ENCODE measurements at regions not wholly inside any gene's neighbourhood (a gene's known extent, or its start where the extent isn't known, plus 50 kb on each side); places are given as distances from the start of the nearest gene placed in this dataset.

DNA sequence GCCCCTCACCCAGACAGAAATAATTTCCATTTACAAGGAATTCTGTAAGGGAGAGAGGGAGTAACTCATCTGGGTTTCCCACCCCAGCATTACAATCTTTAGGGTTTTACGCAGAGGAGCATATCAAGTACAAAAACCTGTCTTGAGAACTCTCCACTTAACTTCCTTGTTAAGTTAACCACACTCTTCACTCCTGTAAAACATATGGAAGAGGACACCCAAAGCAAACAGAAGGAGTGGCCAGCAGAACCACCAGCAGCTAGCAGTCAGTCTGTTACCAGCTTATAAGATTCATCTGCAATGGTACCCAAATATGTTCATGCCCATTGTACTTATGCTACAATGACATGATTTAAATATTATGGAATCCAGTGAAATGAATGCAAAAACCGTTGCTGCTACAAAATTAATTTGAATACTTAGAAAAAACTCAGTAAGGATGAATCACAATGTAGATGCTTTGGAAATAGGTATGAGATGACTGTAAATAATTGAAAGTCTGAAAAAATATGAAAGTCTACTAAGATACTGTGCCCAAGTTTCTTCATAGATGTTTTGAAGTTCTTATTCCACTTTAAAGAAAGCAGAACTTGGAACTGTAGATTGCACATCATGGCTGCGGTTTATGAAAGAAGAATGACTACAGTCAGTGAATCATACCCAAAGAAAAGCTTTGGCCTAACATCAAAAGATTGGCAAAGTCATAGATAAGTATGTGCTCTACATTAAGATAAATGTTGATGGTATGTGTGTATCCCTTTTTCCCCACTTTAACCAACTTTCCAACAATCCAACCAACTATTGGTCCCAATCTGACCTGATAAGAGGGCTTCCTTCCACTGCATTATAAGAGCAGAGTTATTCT is 233.6 kb downstream of the ACTL7B start:
- TF ChIP-seq, protein P1, sequence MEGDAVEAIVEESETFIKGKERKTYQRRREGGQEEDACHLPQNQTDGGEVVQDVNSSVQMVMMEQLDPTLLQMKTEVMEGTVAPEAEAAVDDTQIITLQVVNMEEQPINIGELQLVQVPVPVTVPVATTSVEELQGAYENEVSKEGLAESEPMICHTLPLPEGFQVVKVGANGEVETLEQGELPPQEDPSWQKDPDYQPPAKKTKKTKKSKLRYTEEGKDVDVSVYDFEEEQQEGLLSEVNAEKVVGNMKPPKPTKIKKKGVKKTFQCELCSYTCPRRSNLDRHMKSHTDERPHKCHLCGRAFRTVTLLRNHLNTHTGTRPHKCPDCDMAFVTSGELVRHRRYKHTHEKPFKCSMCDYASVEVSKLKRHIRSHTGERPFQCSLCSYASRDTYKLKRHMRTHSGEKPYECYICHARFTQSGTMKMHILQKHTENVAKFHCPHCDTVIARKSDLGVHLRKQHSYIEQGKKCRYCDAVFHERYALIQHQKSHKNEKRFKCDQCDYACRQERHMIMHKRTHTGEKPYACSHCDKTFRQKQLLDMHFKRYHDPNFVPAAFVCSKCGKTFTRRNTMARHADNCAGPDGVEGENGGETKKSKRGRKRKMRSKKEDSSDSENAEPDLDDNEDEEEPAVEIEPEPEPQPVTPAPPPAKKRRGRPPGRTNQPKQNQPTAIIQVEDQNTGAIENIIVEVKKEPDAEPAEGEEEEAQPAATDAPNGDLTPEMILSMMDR (IDR thresholded peaks at IDR 0.05; ENCODE audit: low read depth, low read length, poor library complexity, severe bottlenecking), result no peak
- no peak for TF ChIP-seq EZH2phosphoT487 (IDR thresholded peaks at IDR 0.05; ENCODE audit: borderline replicate concordance, low read length)
